ENCODE measurements at regions not wholly inside any gene's neighbourhood (a gene's known extent, or its start where the extent isn't known, plus 50 kb on each side); places are given as distances from the start of the nearest gene placed in this dataset.
"Not testable (repeated sequence)": the region's sequence is repeated elsewhere in the genome, so short reads cannot be mapped to it uniquely, and the experiment has no call there.

- not testable (repeated sequence) for TF ChIP-seq CTCF (IDR thresholded peaks at IDR 0.05; ENCODE audit: poor library complexity, severe bottlenecking); MXI1 (conservative IDR thresholded peaks at IDR 0.05; ENCODE audit: poor library complexity, severe bottlenecking); POLR2AphosphoS5 (IDR thresholded peaks at IDR 0.05); SMC3 (conservative IDR thresholded peaks at IDR 0.05; ENCODE audit: poor library complexity); EZH2 (IDR thresholded peaks at IDR 0.05; ENCODE audit: borderline replicate concordance, insufficient read depth, low read length, poor library complexity, severe bottlenecking); EP300 (conservative IDR thresholded peaks at IDR 0.05; ENCODE audit: poor library complexity, severe bottlenecking)
Observed at GRCh38 chr10:38437359-38437758, 343.2 kb downstream of the ZNF37A start.

Data from neural cell (in vitro differentiated cells).